NOMO-1 treated with DMSO at 0.1 percent for 48 hours (cell line): ENCODE measurements at regions not wholly inside any gene's neighbourhood (a gene's known extent, or its start where the extent isn't known, plus 50 kb on each side); places are given as distances from the start of the nearest gene placed in this dataset.

Source experiments
- DNase-seq: peaks from one replicate; lab custom pipeline; 2025; ENCODE audit not compliant: unreplicated experiment; lab: John Stamatoyannopoulos, UW

DNA sequence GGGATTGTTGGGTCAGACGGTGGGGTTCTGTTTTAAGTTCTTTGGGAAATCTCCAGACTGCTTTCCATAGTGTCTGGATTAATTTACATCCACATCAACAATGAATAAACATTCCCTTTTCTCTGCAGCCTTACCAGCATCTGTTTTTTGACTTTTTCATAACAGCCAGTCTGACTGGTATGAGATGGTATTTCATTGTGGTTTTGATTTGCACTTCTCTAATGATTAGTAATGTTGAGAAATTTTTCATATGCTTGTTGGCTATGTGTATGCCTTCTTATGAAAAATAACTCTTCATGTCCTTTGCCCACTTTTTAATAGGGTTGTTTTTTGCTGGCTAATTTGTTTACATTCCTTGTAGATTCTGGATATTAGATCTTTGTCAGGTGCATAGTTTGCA lies 140.8 kb upstream of the CNTN1 start:
- no peak for DNase-seq

DNA sequence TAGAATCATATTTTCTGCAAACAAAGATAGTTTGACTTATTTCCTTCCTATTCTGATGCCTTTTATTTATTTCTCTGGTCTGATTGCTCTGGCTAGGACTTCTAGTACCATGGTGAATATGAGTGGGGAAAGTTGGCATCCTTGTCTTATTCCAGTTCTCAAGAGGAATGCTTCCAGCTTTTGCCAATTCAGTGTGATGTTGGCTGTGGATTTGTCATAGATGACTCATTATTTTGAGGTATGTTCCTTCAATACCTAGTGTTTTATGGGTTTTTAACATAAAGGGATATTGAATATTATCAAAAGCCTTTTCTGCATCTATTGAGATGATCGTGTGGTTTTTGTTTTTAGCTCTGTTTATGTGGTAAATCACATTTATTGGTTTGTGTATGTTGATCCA lies 139.4 kb upstream of the CNTN1 start:
- no peak for DNase-seq

DNA sequence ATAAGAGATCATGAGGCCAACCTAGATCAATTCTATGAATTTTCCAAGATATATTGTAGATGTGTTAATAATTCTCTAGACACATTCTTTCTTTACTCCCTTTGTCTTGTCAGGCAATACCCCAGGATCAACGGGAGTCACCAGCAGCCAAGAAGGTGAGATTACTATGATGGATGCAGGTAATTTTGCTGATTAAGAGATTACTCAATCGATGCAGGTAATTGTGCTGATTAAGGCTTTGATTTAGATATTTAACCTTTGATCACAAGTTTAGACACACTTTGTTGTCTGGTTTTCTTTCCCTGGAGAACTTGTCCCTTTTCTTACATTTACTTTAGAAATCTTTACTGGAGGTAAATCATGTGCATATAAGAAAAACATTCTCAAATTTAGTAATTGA lies 134.3 kb upstream of the CNTN1 start:
- no peak for DNase-seq

DNA sequence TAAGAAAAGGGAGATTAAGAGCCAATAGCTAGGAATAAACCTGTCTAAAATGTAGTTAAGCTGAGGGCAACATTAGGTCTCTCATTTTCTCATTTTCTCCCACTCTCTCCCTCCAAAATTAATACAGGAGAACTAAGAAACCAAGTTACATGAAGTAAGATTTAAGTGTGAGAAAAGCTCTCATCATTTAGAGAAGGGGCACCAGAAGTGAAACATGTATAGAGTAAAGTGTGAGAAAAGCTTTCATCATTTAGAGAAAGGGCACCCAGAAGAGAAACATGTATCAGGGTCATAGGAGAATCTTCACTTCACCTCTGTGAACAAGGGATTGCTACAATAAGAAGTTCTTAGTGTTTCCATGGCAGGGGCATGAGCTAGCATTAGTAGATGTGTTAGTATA lies 132.4 kb upstream of the CNTN1 start:
- no peak for DNase-seq

DNA sequence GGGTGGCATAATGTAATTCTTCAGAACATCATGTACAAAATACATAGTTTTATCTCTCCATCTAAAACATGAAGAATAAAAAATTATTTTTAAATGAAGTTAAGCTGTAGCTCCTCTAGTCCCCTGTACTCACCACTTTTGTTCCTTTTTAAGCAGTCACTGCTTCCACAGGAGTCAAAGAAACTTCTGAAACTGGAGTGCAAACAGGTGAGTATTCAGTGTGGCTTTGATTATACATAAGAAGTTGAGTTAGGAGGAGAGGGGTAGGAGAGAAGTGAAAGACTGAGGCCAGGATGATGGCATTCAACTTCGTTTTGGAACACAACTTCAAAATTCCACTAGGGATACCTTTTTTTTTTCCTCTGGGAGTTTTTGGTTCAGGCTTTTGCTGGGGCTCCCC lies 131.4 kb upstream of the CNTN1 start:
- no peak for DNase-seq

DNA sequence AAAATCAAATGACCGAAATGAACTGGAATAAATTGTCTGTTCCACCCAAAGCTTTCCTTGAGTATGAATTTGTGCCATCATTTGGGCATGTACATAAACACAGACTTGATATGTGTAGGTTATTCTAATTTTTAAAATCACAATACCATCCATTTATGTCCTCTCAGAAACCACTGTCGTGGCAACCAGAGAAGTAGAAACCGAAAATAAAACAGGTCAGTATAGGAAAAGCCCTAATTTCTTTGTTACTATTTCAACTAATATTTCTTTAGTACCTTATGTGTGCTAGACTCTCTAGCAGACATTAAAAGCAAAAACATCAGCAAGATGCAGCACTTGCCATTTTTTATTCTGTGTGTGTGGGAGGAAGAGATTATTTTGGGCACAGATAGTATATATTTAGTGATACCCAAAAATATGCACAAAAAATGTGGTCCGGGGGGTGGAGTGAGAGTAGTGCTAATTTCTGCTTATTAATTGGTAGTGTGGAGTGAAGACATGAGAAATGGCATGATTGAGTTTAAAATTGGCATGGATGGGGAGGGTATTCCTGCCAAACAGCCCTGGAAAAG lies 130.8 kb upstream of the CNTN1 start:
- no peak for DNase-seq

DNA sequence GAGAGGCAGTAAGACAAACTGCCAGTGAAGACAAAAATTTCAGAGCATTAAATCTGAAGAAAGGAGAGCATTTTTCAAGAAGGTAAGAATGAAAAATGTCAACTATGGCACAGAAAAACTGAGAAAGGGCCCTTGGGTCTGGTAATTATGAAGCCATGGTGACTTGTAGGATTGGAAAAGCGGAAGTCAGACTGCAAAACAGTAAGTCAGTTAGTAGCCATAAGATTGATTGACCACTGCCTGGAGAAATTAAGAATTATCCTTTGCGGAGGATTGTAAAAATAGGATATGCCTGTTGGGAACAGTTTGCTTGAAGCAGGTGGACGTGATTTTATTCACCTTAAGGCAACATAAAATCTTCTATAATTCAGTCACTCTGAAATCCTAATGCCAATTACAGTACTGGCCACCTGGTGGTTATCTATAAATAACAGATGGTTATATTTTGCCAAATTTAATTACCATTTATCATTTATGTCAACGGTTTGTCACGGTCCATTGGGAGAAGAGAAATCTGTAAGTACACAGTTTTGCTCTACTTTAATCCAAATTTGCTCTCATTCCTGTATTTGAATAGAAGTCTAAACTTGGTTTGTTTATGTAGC lies 127.1 kb upstream of the CNTN1 start:
- DNase-seq, result peak; percentile 10

DNA sequence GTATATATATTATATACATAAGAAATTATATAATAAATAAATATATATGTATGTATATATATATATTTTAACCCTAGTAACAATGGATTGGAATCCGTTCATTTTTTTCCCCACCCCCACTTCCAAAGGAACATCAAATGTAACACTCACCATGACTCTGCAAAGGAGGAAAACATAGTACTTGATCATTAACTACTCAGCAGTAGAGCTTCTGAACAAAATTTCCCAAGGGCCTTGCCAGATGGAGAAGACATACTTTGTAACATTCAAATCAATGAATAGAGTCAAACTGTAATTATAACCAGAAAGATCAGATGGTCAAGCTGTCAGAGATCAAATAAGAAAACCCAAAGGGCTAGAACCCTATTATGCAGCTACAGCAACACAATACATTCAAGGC lies 126.0 kb upstream of the CNTN1 start:
- DNase-seq, result no peak

DNA sequence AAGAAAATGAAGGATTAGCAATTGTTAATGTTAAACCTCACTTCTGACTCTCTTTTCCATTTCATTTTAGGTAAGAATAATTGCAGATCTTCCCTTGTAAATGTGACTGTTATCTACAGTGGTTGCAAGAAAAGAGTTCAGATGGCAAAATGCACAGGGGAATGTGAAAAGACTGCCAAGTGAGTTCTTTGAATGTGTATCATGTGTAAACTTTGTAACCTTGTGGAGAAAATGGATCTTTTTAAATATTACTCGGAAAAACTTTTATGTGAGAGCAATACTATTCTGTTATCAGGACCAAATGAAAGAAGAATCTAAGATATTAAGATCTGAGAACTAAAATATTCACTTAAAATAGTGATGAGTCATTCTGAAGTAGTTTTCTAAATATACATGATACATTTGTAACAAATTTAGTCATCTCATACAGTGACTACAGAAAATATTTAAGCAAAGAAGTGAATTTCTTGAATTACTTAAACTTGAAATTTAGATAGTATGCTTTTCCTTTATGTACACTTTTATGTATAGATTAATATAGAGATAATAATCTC lies 122.5 kb upstream of the CNTN1 start:
- DNase-seq, result no peak

DNA sequence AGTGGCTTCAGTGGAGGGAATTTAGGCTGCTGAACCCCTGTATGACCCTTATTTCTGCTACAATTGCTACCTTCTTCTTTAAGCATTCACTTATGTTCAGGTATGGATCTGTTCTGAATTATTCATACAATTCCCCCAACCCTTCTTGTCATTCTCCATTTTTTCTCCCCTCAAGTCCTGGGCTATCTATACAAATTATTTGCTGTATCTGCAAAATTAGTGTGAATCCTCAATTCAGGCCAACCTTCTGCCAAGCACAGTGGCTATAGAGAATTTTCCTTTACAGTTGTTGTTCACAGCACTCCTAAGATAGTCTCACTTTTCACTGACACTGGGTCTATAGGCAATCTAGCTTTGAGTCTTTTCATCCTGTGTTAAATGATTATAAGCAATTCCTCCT lies 119.2 kb upstream of the CNTN1 start:
- DNase-seq, result no peak

DNA sequence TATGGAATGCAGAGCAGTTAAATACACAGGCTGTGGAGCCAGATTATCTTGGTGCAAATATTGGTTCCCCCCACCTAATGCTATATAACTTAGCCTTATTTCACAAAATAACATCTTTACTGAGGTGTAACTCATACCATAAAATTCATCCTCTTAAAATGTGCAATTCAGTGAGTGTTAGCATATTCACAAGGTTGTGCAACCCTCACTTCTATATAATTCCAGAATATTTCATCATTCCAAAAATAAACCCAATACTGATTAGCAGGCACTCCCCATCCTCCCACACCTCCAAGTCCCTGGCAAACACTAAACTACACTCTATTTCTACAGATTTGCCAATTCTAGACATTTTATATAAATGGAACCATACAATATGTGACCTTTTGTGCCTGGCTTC lies 116.3 kb upstream of the CNTN1 start:
- DNase-seq, result no peak

DNA sequence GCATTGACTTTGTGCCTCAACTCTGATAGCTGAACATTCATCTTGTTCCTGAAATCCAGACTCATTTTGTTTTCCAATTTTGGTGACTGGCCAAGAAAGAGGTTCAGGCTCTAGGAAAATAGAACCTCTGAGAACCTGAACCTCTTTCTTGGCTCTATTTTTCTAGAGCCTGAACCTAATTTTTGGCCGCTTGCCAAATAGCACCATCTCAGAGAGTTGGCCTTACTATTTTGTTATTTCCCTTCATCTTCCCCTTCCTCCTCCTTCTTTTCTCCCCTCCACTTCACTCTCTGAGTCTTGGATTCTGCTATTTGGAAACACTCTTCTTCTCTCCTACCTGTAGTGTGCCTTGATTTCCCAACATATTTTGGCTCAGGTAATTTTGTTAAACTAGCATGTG lies 114.4 kb upstream of the CNTN1 start:
- DNase-seq, result no peak

DNA sequence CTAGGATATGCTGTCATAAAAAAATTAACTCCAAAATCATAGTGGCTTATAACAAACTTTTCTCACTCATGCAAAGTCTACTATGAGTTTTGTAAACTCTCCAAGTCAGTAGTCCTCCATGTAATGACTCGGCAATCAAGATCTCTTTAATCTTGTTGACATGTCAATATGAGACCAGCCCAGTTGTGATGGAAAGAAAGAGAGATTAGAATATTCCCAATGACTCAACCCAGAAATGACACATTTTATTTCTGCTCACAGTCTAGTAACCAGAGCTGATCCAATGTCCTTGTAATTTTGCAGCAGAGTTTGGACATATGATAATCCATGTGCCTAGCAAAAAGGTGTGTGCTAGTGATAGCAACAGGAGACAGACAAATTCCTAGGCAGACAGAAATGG lies 112.6 kb upstream of the CNTN1 start:
- no peak for DNase-seq

DNA sequence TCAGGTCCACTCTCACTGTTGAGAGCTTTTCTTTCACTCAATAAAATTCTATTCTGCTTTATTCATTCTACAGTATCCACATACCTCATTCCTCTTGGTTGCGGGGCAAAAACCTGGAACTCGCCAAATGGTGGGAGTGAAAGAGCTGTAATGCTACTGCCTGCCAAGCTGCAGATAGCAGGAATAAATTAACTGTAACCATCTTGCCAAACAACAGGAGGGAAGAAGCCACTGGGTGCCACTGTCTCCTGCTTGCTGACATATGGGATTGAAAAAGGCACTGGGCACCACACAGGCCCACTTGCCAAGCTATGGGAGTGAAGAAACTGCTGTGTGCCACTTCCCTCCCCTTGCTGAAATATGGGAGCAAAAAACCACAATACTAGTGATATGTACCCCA lies 111.9 kb upstream of the CNTN1 start:
- no peak for DNase-seq

DNA sequence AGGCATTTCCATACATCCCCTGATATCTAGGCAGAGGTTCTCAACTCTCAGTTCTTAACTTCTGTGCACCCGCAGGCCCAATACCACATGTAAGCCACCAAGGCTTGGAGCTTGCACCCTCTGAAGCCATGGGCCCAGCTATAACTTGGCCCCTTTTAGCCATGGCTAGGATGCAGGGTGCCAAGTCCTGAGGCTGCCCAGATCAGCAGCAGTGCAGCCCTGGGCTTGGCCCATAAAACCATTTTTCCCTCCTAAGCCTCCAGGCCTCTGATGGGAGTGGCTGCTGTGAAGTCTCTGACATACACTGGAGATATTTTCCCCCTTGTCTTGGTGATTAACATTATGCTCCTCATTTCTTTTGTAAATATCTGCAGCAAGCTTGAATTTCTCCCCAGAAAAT lies 110.3 kb upstream of the CNTN1 start:
- DNase-seq, result no peak

DNA sequence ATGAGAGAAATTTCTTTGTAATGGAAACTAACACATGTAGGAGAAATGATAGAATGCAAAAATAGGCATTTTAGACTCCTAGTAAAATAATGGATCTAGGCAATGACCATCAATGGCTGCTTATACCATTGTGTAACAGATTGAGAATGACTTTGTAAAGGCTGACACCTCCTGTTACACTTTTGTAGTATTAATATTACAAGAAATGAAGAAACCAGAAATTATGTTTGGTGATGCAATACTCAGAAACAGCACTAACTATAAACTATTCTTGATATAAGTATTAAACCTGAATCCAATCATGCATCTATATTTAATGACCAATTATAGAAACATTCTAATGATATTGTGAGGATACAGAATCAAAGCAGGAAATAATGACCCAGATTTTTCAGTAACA lies 108.5 kb upstream of the CNTN1 start:
- no peak for DNase-seq

DNA sequence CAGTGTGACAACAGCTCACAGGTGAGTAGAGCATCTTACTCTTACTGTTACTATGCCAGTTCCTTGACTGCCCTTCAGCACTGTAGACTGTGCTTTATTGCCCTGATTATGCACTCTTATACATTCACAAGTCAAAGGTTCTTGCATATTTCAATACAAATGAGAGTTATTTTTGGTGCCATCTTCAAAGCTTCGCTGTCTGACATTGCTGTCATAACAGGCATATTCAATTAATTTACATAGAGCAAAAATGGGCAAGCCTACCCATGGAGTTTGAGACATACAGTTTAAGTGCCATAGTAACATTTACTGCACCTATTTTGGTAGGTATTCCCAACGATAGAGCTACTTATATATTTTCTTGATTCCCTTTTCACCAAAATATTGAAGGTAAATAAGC lies 107.5 kb upstream of the CNTN1 start:
- no peak for DNase-seq

DNA sequence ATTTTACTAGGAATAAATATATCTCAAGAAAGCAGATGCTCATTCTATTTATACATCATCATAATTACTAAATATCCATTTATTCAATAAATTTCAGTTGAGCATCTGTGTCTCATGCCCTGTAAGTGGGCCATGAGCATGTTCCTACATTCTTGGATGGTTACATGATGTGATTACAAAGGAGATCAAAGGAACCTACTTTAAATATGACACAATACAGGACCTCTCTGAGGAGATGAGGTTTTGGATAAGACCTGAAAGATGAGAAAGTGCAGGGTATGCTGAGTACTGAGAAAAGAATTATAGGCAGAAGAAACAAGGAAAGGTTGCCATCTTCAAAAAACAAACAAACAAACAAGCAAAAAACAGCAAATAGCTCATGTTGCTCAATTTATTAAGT lies 105.4 kb upstream of the CNTN1 start:
- DNase-seq, result no peak

DNA sequence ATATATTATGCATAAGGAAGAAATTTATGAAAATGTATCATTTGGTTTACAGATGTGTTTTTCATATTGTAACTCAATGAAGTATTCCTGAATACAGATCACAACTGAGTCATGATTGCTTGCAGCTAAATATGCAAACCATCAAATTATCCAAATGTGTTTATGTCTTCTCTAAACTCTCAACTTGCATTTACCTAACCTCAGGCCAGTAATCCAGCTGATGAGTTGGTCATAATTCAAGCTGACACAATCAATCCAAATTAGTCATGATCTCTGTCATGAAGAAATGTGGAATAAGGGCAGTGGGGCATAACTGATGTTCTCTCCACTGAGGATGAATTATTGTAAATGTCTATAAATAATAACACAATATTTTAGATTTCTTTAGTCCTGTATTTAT lies 104.8 kb upstream of the CNTN1 start:
- no peak for DNase-seq

DNA sequence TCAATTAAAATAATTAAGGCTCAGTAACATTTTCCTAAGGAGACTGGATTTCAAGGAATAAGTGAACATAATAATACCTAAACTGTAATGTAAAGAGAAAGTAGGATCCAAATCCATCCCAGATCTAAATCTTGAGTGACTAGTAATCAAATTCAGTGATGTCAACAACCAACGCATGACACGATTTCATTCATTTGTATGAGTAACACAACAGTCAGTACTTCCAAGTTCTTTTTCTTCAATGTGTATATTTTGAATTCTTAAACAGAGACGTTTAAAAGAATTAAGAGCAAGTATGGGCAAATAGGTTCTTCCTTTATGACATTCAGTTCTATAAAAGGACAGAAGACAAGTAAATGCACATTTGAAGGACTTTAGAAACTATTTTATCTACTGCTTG lies 104.3 kb upstream of the CNTN1 start:
- no peak for DNase-seq

DNA sequence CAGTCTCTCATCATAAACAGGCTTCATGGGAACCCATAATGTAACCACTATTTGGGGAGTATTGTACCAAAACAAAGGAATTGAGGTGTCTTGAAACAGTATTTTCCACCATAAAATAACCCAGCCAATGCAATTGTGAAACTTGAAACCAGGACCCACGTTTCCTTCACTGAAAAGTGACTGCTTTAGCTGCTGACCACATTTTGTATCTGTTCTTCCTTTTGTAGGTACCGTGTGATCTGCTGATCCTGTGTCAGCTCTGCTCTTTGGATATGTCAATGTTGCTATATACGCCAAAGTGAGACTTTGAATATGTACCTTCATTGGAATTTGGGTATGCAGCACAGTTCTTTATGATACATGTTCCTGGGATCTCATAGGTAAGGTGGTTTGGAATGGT lies 95.1 kb upstream of the CNTN1 start:
- no peak for DNase-seq

DNA sequence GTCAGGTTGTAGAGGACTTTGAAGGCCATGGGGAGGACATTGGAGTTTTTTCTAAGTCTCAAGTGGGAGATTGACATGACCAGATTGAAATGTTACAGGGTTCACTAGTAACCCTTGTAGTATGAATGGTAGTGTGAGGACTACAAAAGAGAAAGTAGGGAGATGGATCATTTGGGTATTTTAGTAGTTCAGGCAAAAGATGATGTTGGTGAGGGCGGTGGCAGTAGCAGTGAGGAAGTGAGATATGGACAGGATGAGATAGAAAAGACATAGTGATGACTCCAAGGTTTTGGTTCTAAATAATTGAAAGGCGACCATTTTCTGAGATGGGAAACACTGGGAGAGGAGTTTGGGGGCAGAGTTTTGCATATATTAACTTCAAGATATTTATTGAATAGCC lies 94.2 kb upstream of the CNTN1 start:
- DNase-seq, result no peak

DNA sequence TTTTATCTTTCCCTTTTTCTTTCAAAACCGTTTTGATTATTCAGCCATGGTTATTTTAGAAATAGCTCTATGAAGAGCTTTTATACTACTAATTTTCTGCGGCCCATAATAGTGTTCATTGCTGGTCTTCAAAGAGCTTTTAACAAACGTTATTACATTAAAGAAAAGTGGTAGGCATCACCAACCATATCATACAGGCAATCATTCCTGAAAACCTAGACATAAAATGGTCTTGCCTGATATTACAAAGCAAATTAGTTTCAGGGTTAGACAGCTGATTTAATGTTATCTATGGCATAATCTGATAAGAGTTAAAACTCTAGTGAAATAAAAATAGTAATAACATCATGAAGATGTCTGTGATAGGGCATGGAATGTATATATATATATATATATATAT lies 89.7 kb upstream of the CNTN1 start:
- no peak for DNase-seq
